ENCODE measurements at regions not wholly inside any gene's neighbourhood (a gene's known extent, or its start where the extent isn't known, plus 50 kb on each side); places are given as distances from the start of the nearest gene placed in this dataset.
"Not testable (repeated sequence)": the region's sequence is repeated elsewhere in the genome, so short reads cannot be mapped to it uniquely, and the experiment has no call there.

GRCh38 chr1:38197312-38198061 is 150.9 kb upstream of the POU3F1 start:
- no peaks in the 10 kb centered on the region for H3K4me1 Mint-ChIP-seq
- no peak overlapping the region for H3K4me3 Mint-ChIP-seq
- ATAC-seq (no peak), DNase-seq (no peak)
- no peak overlapping the region for H3K27ac Mint-ChIP-seq
- H3K9me3 Mint-ChIP-seq = no peaks in the 10 kb centered on the region
- no peaks in the 10 kb centered on the region for H3K36me3 Mint-ChIP-seq (ENCODE audit: low read depth)
- peaks cover 6% of the 10 kb centered on the region for H3K27me3 Mint-ChIP-seq

DNA sequence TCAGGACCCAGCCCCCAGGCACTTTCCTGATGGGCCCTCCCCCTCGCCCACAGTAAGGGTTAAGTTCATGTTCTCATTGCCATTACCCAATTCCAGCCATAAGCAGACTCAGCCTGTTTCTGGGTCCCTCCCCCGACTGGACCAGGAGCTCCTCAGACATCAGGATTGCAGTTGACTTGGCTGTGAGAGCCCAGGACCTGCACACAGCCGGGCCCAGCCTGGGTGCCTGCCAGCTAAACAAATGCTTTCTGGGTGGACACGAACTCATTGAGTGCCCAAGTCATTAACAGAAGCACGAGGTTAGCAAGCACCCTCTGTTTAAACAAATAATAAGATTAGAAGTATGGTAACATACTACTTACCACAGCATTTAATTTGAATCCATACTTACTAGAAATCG is 147.9 kb upstream of the POU3F1 start:
- DNase-seq = no peak
- Mint-ChIP-seq H3K27me3 (peaks cover 25% of the 10 kb centered on the region), H3K9me3 (no peaks in the 10 kb centered on the region), H3K36me3 (ENCODE audit: low read depth) (no peaks in the 10 kb centered on the region), H3K4me3 (no peak overlapping the region), H3K4me1 (peaks cover 2% of the 10 kb centered on the region), H3K27ac (no peak overlapping the region)
- ATAC-seq = no peak

DNA sequence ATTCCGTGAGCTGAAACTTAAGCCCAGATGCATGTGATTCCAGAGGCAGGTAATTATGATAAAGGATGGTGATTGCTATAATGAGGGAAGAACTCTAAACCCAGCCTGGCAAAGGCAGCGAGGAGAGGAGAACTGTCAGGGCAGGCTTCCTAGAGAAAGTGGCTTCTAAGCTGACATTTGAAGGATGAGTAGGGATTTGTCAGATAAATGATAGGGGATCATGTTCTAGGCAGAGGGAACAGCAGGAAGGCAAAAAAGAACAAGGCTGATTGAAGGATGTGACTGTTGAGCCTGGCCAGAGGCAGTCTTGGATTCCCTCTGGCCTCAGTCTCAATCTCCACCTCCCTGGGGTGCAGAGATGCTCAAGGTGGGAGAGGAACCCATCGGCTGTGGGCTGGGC is 146.4 kb upstream of the POU3F1 start:
- no peak for ATAC-seq
- Mint-ChIP-seq H3K27me3 (peaks cover 23% of the 10 kb centered on the region), H3K4me1 (peaks cover 2% of the 10 kb centered on the region)

DNA sequence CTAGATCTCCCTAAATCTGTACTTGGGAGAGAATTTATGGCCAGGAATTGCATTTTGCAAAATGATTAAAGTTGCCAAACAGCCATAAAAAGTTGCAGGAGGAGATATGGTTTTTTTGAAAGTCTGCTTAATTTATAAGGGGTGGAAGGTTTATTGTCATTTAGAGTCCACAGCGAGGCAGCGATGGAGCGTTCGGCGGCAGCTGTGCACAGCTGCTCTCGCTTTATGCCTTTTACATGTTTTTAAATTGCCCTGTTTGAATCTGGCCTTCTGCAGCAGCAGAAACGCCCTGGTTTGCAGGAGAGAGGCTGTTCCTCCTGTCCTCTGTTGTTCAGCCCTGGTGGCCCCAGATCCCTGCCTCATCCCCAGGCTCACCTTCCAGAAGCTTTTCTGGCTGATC is 144.9 kb upstream of the POU3F1 start:
- H3K4me1 Mint-ChIP-seq = peaks cover 2% of the 10 kb centered on the region
- peaks cover 25% of the 10 kb centered on the region for H3K27me3 Mint-ChIP-seq
- H3K36me3 Mint-ChIP-seq (ENCODE audit: low read depth) = no peaks in the 10 kb centered on the region
- no peaks in the 10 kb centered on the region for H3K9me3 Mint-ChIP-seq
- H3K4me3 Mint-ChIP-seq = no peak overlapping the region
- no peak overlapping the region for H3K27ac Mint-ChIP-seq
- DNase-seq = no peak
- no peak for ATAC-seq

More for the DNA sequence above, 146.4 kb upstream of the POU3F1 start:
- H3K9me3 Mint-ChIP-seq = no peaks in the 10 kb centered on the region
- no peak overlapping the region for H3K27ac Mint-ChIP-seq
- no peak overlapping the region for H3K4me3 Mint-ChIP-seq
- no peaks in the 10 kb centered on the region for H3K36me3 Mint-ChIP-seq (ENCODE audit: low read depth)
- no peak for DNase-seq

DNA sequence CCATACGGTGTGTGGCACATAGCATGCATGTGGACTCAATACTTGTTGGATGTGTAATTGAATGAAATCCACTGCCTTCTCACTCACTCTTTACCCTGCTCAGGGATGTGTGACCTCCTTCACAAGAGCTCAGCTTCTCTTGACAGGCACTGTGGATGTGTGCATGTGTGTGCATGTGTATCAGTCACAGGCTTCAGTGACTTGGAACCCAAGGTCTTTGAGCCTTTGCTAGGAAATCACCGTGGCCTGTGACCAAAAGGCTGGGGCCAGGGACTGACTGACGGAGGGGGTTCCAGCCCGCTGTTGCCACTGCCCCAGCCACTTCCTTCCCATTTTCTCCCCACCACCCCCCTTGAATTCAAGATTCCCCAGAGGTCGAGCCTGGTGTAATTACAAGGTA is 144.4 kb upstream of the POU3F1 start:
- ATAC-seq = no peak
- Mint-ChIP-seq H3K27me3 (peaks cover 25% of the 10 kb centered on the region), H3K4me1 (peaks cover 2% of the 10 kb centered on the region), H3K4me3 (no peak overlapping the region), H3K9me3 (no peaks in the 10 kb centered on the region), H3K36me3 (ENCODE audit: low read depth) (no peaks in the 10 kb centered on the region), H3K27ac (no peak overlapping the region)
- no peak for DNase-seq

- H3K4me3 Mint-ChIP-seq = no peak overlapping the region
- peaks cover 30% of the 10 kb centered on the region for H3K27me3 Mint-ChIP-seq
- H3K4me1 Mint-ChIP-seq = peaks cover 2% of the 10 kb centered on the region
- H3K9me3 Mint-ChIP-seq = no peaks in the 10 kb centered on the region
- DNase-seq (no peak), ATAC-seq (no peak)
- no peaks in the 10 kb centered on the region for H3K36me3 Mint-ChIP-seq (ENCODE audit: low read depth)
- H3K27ac Mint-ChIP-seq = no peak overlapping the region
Measured at GRCh38 chr1:38187552-38187951, 141.0 kb upstream of the POU3F1 start.

GRCh38 chr1:38186566-38186965 is 140.0 kb upstream of the POU3F1 start:
- H3K36me3 Mint-ChIP-seq (ENCODE audit: low read depth) = no peaks in the 10 kb centered on the region

GRCh38 chr1:38185913-38186312 is 139.3 kb upstream of the POU3F1 start:
- H3K36me3 Mint-ChIP-seq (ENCODE audit: low read depth) = no peaks in the 10 kb centered on the region
- no peaks in the 10 kb centered on the region for H3K9me3 Mint-ChIP-seq
- no peak overlapping the region for H3K27ac Mint-ChIP-seq
- no peak overlapping the region for H3K4me3 Mint-ChIP-seq
- H3K4me1 Mint-ChIP-seq = no peaks in the 10 kb centered on the region
- DNase-seq (no peak), ATAC-seq (no peak)
- H3K27me3 Mint-ChIP-seq = peaks cover 21% of the 10 kb centered on the region

More at GRCh38 chr1:38186566-38186965, 140.0 kb upstream of the POU3F1 start:
- H3K4me1 Mint-ChIP-seq = no peaks in the 10 kb centered on the region
- H3K4me3 Mint-ChIP-seq = no peak overlapping the region
- ATAC-seq (no peak), DNase-seq (no peak)
- peaks cover 25% of the 10 kb centered on the region for H3K27me3 Mint-ChIP-seq
- no peaks in the 10 kb centered on the region for H3K9me3 Mint-ChIP-seq
- no peak overlapping the region for H3K27ac Mint-ChIP-seq

GRCh38 chr1:38183747-38184146 is 137.2 kb upstream of the POU3F1 start:
- no peak for DNase-seq
- Mint-ChIP-seq H3K36me3 (ENCODE audit: low read depth) (no peaks in the 10 kb centered on the region), H3K27me3 (peaks cover 13% of the 10 kb centered on the region), H3K4me3 (no peak overlapping the region), H3K27ac (no peak overlapping the region), H3K4me1 (no peaks in the 10 kb centered on the region), H3K9me3 (no peaks in the 10 kb centered on the region)
- no peak for ATAC-seq

DNA sequence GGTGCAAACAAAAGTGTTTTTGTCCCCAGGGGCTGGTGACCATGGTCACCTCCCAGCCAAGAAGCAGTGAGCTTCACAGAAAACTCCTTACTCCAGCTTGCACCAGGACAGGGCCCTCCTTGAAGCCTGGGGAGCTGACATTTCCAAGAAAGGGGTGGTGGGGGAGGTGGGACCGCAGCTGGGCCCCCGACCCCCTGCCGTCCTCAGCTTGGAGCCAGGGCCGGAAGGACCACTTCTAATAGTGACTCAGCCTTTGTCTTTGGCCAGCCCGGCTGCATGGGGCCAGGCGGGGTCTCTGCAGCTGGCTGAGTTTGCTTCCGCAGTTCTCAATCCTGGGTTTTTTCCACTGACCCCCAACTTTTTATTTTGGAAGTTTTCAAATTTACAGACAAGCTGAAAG is 136.5 kb upstream of the POU3F1 start:
- no peak for ATAC-seq
- Mint-ChIP-seq H3K36me3 (ENCODE audit: low read depth) (no peaks in the 10 kb centered on the region), H3K4me1 (no peaks in the 10 kb centered on the region), H3K27ac (no peak overlapping the region), H3K27me3 (peaks cover 13% of the 10 kb centered on the region), H3K9me3 (no peaks in the 10 kb centered on the region), H3K4me3 (no peak overlapping the region)
- no peak for DNase-seq

DNA sequence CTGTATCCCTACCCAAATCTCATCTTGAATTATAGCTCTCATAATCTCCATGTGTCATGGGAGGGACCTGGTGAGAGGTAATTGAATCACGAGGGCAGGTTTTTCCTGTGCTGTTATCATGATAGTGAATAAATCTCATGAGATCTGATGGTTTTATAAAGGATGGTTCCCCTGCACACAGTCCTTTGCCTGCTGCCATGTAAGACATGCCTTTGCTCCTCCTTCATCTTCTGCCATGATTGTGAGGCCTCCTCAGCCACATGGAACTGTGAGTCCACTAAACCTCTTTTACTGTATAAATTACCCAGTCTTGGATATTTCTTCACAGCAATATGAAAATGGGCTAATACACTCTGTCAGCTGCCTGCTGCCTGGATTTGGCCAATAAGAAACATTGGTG is 133.8 kb upstream of the POU3F1 start:
- not testable (repeated sequence) for H3K27ac Mint-ChIP-seq; ATAC-seq; H3K4me3 Mint-ChIP-seq; DNase-seq; H3K9me3 Mint-ChIP-seq; H3K36me3 Mint-ChIP-seq (ENCODE audit: low read depth); H3K4me1 Mint-ChIP-seq
- peaks cover 11% of the 10 kb centered on the region for H3K27me3 Mint-ChIP-seq

DNA sequence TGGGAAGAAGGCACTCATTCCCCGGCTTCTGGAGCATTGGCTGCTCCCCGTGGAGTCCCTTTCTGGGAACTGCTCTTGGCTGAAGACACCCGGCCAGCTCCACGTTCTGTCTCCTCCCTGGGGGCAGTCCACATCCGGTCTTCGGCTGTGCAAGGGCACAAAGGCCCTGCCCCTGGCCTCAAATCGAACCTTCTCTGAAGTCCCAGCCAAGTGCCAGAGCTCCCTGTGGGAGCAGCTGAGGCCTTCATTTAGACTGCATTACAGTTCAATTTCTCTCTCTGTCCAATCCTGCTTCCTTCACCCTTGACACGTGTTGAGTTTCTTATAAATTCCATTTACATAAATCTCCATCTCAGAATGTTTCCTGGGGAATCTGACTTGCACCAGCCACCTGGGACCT is 132.9 kb upstream of the POU3F1 start:
- Mint-ChIP-seq H3K36me3 (ENCODE audit: low read depth) (no peaks in the 10 kb centered on the region), H3K4me3 (no peak overlapping the region), H3K4me1 (no peaks in the 10 kb centered on the region), H3K27me3 (peaks cover 11% of the 10 kb centered on the region), H3K27ac (no peak overlapping the region), H3K9me3 (no peaks in the 10 kb centered on the region)
- DNase-seq (no peak), ATAC-seq (no peak)

- DNase-seq = no peak
- H3K9me3 Mint-ChIP-seq = no peaks in the 10 kb centered on the region
- no peak overlapping the region for H3K4me3 Mint-ChIP-seq
- no peak for ATAC-seq
- H3K27me3 Mint-ChIP-seq = peaks cover 7% of the 10 kb centered on the region
- H3K27ac Mint-ChIP-seq = no peak overlapping the region
- H3K4me1 Mint-ChIP-seq = no peaks in the 10 kb centered on the region
- no peaks in the 10 kb centered on the region for H3K36me3 Mint-ChIP-seq (ENCODE audit: low read depth)
Measured at GRCh38 chr1:38178216-38178615, 131.6 kb upstream of the POU3F1 start.

- ATAC-seq (no peak), DNase-seq (no peak)
- Mint-ChIP-seq H3K4me3 (no peak overlapping the region), H3K4me1 (no peaks in the 10 kb centered on the region), H3K27me3 (no peaks in the 10 kb centered on the region), H3K9me3 (no peaks in the 10 kb centered on the region), H3K36me3 (ENCODE audit: low read depth) (no peaks in the 10 kb centered on the region), H3K27ac (no peak overlapping the region)
Measured at GRCh38 chr1:38175121-38175520, 128.5 kb upstream of the POU3F1 start.

GRCh38 chr1:38173848-38174247 is 127.3 kb upstream of the POU3F1 start:
- no peaks in the 10 kb centered on the region for H3K27me3 Mint-ChIP-seq
- ATAC-seq (no peak), DNase-seq (no peak)
- H3K4me3 Mint-ChIP-seq = no peak overlapping the region
- no peaks in the 10 kb centered on the region for H3K9me3 Mint-ChIP-seq
- H3K27ac Mint-ChIP-seq = no peak overlapping the region
- H3K4me1 Mint-ChIP-seq = no peaks in the 10 kb centered on the region
- no peaks in the 10 kb centered on the region for H3K36me3 Mint-ChIP-seq (ENCODE audit: low read depth)
